ENCODE measurements at regions not wholly inside any gene's neighbourhood (a gene's known extent, or its start where the extent isn't known, plus 50 kb on each side); places are given as distances from the start of the nearest gene placed in this dataset.

GRCh38 chr1:60988891-60989290 lies 93.5 kb upstream of the NFIA start:
- DNase-seq (ENCODE audit: extremely low read depth, low read depth, low spot score), result no peak

- DNase-seq (ENCODE audit: extremely low read depth, low read depth, low spot score), result no peak
Measured at GRCh38 chr1:60987904-60988303, 94.5 kb upstream of the NFIA start.

GRCh38 chr1:60984062-60984799 lies 98.1 kb upstream of the NFIA start:
- DNase-seq (ENCODE audit: extremely low read depth, low read depth, low spot score), result no peak

- DNase-seq (ENCODE audit: extremely low read depth, low read depth, low spot score), result no peak
Measured at GRCh38 chr1:60983701-60984061, 98.7 kb upstream of the NFIA start.

- no peak for DNase-seq (ENCODE audit: extremely low read depth, low read depth, low spot score)
Measured at GRCh38 chr1:60982539-60982938, 99.8 kb upstream of the NFIA start.

GRCh38 chr1:60981357-60981756 lies 101.0 kb upstream of the NFIA start:
- DNase-seq (ENCODE audit: extremely low read depth, low read depth, low spot score), result no peak

- no peak for DNase-seq (ENCODE audit: extremely low read depth, low read depth, low spot score)
Measured at GRCh38 chr1:60978421-60979357, 103.7 kb upstream of the NFIA start.

- DNase-seq (ENCODE audit: extremely low read depth, low read depth, low spot score), result no peak
Measured at GRCh38 chr1:60977661-60978060, 104.7 kb upstream of the NFIA start.

GRCh38 chr1:60974524-60975372 lies 107.6 kb upstream of the NFIA start:
- no peak for DNase-seq (ENCODE audit: extremely low read depth, low read depth, low spot score)

- DNase-seq (ENCODE audit: extremely low read depth, low read depth, low spot score), result no peak
Measured at GRCh38 chr1:60973668-60974067, 108.7 kb upstream of the NFIA start.

- no peak for DNase-seq (ENCODE audit: extremely low read depth, low read depth, low spot score)
Measured at GRCh38 chr1:60972841-60973364, 109.5 kb upstream of the NFIA start.

- no peak for DNase-seq (ENCODE audit: extremely low read depth, low read depth, low spot score)
Measured at GRCh38 chr1:60971330-60971729, 111.0 kb upstream of the NFIA start.

- no peak for DNase-seq (ENCODE audit: extremely low read depth, low read depth, low spot score)
Measured at GRCh38 chr1:60969971-60970509, 112.3 kb upstream of the NFIA start.

GRCh38 chr1:60965280-60965854 lies 117.0 kb upstream of the NFIA start:
- no peak for DNase-seq (ENCODE audit: extremely low read depth, low read depth, low spot score)

GRCh38 chr1:60963167-60963940 lies 119.0 kb upstream of the NFIA start:
- DNase-seq (ENCODE audit: extremely low read depth, low read depth, low spot score), result no peak

- DNase-seq (ENCODE audit: extremely low read depth, low read depth, low spot score), result peak; percentile 72
Measured at GRCh38 chr1:60960891-60961461, 121.4 kb upstream of the NFIA start.

GRCh38 chr1:60959701-60960100 lies 122.7 kb upstream of the NFIA start:
- no peak for DNase-seq (ENCODE audit: extremely low read depth, low read depth, low spot score)

GRCh38 chr1:60958001-60958400 lies 124.4 kb upstream of the NFIA start:
- DNase-seq (ENCODE audit: extremely low read depth, low read depth, low spot score), result no peak

GRCh38 chr1:60956520-60956919 lies 125.8 kb upstream of the NFIA start:
- no peak for DNase-seq (ENCODE audit: extremely low read depth, low read depth, low spot score)
